ENCODE measurements at regions not wholly inside any gene's neighbourhood (a gene's known extent, or its start where the extent isn't known, plus 50 kb on each side); places are given as distances from the start of the nearest gene placed in this dataset.

DNA sequence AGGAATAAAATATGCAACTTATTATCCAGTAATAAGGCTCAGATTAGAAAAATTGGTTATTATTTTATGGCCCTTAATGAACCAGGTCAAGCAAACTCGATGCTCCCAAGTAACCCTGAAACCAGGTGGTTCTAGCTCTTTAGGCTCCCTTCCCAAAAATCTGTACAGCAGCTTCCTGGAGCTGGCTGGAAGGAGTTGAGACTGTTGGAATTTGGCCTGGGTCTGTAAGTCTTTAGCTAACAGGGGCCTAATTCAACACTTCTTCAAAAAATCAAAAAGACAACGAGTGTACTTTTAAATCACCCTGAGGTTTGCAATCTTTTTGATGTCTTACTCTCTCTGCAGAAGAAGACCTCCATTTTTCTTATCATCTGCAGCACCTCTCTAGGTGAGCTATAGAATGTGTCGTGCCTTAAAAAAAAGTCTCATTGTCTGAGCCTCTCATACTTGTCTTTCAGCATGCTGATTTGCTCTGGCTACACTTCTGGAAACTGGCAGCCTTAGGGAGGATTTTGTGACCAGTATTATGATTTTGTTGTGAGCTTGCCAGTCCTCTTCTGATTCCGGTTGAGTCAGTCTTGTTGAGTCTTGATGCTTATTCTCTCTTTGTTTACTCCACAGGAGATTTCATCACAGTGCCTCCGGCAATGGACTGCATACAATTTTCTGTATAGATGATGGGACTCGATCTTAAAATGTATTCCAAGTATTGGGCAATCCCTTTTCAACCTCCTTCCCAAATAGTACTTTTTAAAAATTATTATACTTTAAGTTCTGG lies 235.0 kb upstream of the KBTBD8 start:
- Histone ChIP-seq H3K27ac (ENCODE audit: insufficient read depth, low read depth, low read length) (no peak overlapping the region), H2AFZ (ENCODE audit: low read depth, low read length) (no peak overlapping the region), H3K9ac (replicated peaks; ENCODE audit: extremely low read depth, insufficient read depth, low read length) (no peak overlapping the region), H3K4me1 (ENCODE audit: control insufficient read depth, extremely low read depth, insufficient read depth, low read length) (no peaks in the 10 kb centered on the region), H3K36me3 (ENCODE audit: control insufficient read depth in 2 of 2, extremely low read depth in 1 of 2, insufficient read depth in 2 of 2, low read length in 2 of 2) (no peaks in the 10 kb centered on the region), H4K20me1 (replicated peaks; ENCODE audit: control insufficient read depth, extremely low read depth, insufficient read depth, low read length) (no peaks in the 10 kb centered on the region), H3K79me2 (ENCODE audit: control insufficient read depth, insufficient read depth, low read length) (no peaks in the 10 kb centered on the region), H3K4me2 (ENCODE audit: insufficient read depth, low read length) (no peak overlapping the region), H3K9me1 (replicated peaks; ENCODE audit: control insufficient read depth, extremely low read depth, insufficient read depth, low read length) (no peaks in the 10 kb centered on the region), H3K27me3 (ENCODE audit: control insufficient read depth in 2 of 2, insufficient read depth in 2 of 2, low read length in 2 of 2) (no peaks in the 10 kb centered on the region), H3K4me3 (replicated peaks in 1 of 3; ENCODE audit: insufficient read depth in 1 of 3, low read depth in 1 of 3, low read length in 3 of 3) (no peak overlapping the region), H3K9me3 (replicated peaks; ENCODE audit: control insufficient read depth, insufficient read depth, low read length) (no peaks in the 10 kb centered on the region)
- no peak for TF ChIP-seq JUN (IDR thresholded peaks at IDR 0.05; ENCODE audit: borderline replicate concordance, insufficient read depth, insufficient read length, low read depth)
- no peak for TF ChIP-seq POLR2A (IDR thresholded peaks at IDR 0.05; ENCODE audit: low read depth, low read length)
- no peak for TF ChIP-seq POLR2AphosphoS5 (IDR thresholded peaks at IDR 0.05; ENCODE audit: insufficient read depth, low read depth, low read length)
- no peak for TF ChIP-seq MYC (IDR thresholded peaks at IDR 0.05; ENCODE audit: low read depth, low read length)
- TF ChIP-seq, protein P1, sequence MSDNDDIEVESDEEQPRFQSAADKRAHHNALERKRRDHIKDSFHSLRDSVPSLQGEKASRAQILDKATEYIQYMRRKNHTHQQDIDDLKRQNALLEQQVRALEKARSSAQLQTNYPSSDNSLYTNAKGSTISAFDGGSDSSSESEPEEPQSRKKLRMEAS (IDR thresholded peaks at IDR 0.05; ENCODE audit: insufficient read depth, insufficient read length) = no peak
- no peak for TF ChIP-seq GATA2 (IDR thresholded peaks at IDR 0.05; ENCODE audit: insufficient read depth, insufficient read length, low read depth, low read length)
- TF ChIP-seq, protein P2, sequence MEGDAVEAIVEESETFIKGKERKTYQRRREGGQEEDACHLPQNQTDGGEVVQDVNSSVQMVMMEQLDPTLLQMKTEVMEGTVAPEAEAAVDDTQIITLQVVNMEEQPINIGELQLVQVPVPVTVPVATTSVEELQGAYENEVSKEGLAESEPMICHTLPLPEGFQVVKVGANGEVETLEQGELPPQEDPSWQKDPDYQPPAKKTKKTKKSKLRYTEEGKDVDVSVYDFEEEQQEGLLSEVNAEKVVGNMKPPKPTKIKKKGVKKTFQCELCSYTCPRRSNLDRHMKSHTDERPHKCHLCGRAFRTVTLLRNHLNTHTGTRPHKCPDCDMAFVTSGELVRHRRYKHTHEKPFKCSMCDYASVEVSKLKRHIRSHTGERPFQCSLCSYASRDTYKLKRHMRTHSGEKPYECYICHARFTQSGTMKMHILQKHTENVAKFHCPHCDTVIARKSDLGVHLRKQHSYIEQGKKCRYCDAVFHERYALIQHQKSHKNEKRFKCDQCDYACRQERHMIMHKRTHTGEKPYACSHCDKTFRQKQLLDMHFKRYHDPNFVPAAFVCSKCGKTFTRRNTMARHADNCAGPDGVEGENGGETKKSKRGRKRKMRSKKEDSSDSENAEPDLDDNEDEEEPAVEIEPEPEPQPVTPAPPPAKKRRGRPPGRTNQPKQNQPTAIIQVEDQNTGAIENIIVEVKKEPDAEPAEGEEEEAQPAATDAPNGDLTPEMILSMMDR (IDR thresholded peaks at IDR 0.05; ENCODE audit: extremely low read depth in 1 of 2, insufficient read depth in 1 of 2, low read depth in 1 of 2, low read length in 2 of 2) = no peak
- no peak for TF ChIP-seq FOS (IDR thresholded peaks at IDR 0.05; ENCODE audit: borderline replicate concordance, insufficient read depth, low read length)
- intact Hi-C loops (cut with micrococcal nuclease) = no loop called here
- no TSS peak for BruUV-seq (replicated peaks)
- ChIA-PET POLR2A (no interaction called here), CTCF (interaction anchor here (0.6 kb wide), 1 partner anchor 36 kb away, joined by 3 read pairs; no protein-coding TSS in a partner anchor)
- dilution Hi-C loops (cut with MboI; ENCODE audit: extremely low pct_ligation_motif_present, low sequenced_read_pairs) = no loop called here
- DNase-seq (ENCODE audit: low read depth, low spot score) = no peak
- no peak for FAIRE-seq

All from endothelial cell of umbilical vein (primary cell).